Ishikawa (cell line): ENCODE measurements at regions not wholly inside any gene's neighbourhood (a gene's known extent, or its start where the extent isn't known, plus 50 kb on each side); places are given as distances from the start of the nearest gene placed in this dataset.

Experiments
- CEBPB ChIP-seq: IDR thresholded peaks from 2 replicates; pipeline ENCODE4 v1.6.1; 2012
- CREB1 ChIP-seq: IDR thresholded peaks from 2 replicates; pipeline ENCODE4 v1.6.1; 2012; ENCODE audit warnings: low read depth
- EGR1 ChIP-seq: IDR thresholded peaks from 2 replicates; pipeline ENCODE4 v1.6.1; 2012
- EP300 ChIP-seq: IDR thresholded peaks from 2 replicates; pipeline ENCODE4 v1.6.1; 2012; ENCODE audit warnings: borderline replicate concordance
- FOXM1 ChIP-seq: IDR thresholded peaks from 2 replicates; pipeline ENCODE4 v1.6.1; 2012; ENCODE audit warnings: low read depth, borderline replicate concordance
- MAX ChIP-seq: IDR thresholded peaks from 2 replicates; pipeline ENCODE4 v1.6.1; 2012
- NFIC ChIP-seq: IDR thresholded peaks from 2 replicates; pipeline ENCODE4 v1.6.1; 2012
- RAD21 ChIP-seq: IDR thresholded peaks from 2 replicates; pipeline ENCODE4 v1.6.1; 2012; ENCODE audit warnings: low read depth
- REST ChIP-seq: IDR thresholded peaks from 2 replicates; pipeline ENCODE4 v1.6.1; 2012; ENCODE audit warnings: low read depth, mild to moderate bottlenecking
- TAF1 ChIP-seq: IDR thresholded peaks from 2 replicates; pipeline ENCODE4 v1.6.1; 2012; ENCODE audit warnings: low read depth, mild to moderate bottlenecking
- TCF12 ChIP-seq: IDR thresholded peaks from 2 replicates; pipeline ENCODE4 v1.6.1; 2012; ENCODE audit warnings: low read depth
- TEAD4 ChIP-seq: IDR thresholded peaks from 2 replicates; pipeline ENCODE4 v1.6.1; 2012
- USF1 ChIP-seq: IDR thresholded peaks from 2 replicates; pipeline ENCODE4 v1.6.1; 2012
- YY1 ChIP-seq: IDR thresholded peaks from 2 replicates; pipeline ENCODE4 v1.6.1; 2012; ENCODE audit warnings: low read depth
- ZBTB7A ChIP-seq: IDR thresholded peaks from 2 replicates; pipeline ENCODE4 v1.6.1; 2012; ENCODE audit warnings: low read depth

GRCh38 chr10:58107506-58107905 lies 160.2 kb downstream of the IPMK start:
- TF ChIP-seq ZBTB7A (no peak), MAX (no peak), USF1 (no peak), TAF1 (no peak), YY1 (no peak), CREB1 (no peak), EP300 (no peak), FOXM1 (no peak), CEBPB (no peak), EGR1 (no peak), TEAD4 (no peak), TCF12 (no peak), RAD21 (no peak), REST (no peak), NFIC (no peak)

GRCh38 chr10:58106211-58107035 lies 161.3 kb downstream of the IPMK start:
- no peak for TF ChIP-seq CREB1
- TF ChIP-seq EGR1, result no peak
- no peak for TF ChIP-seq ZBTB7A
- no peak for TF ChIP-seq USF1
- TF ChIP-seq NFIC, result no peak
- TF ChIP-seq FOXM1, result no peak

GRCh38 chr10:58104351-58104751 lies 163.3 kb downstream of the IPMK start:
- no peak for TF ChIP-seq FOXM1
- no peak for TF ChIP-seq TAF1
- no peak for TF ChIP-seq USF1
- TF ChIP-seq RAD21, result no peak
- no peak for TF ChIP-seq EGR1
- TF ChIP-seq ZBTB7A, result no peak
- no peak for TF ChIP-seq CREB1
- TF ChIP-seq TEAD4, result no peak
- no peak for TF ChIP-seq MAX

- TF ChIP-seq CEBPB (no peak), FOXM1 (no peak), CREB1 (no peak), YY1 (no peak), RAD21 (no peak), TCF12 (no peak), ZBTB7A (no peak), EGR1 (no peak), TAF1 (no peak), MAX (no peak), EP300 (no peak), USF1 (no peak)
Measured at GRCh38 chr10:58102897-58103296, 164.8 kb downstream of the IPMK start.

- TF ChIP-seq EGR1 (no peak), TCF12 (no peak), CREB1 (no peak), EP300 (no peak)
Measured at GRCh38 chr10:58101682-58102081, 166.0 kb downstream of the IPMK start.

- TF ChIP-seq TAF1 (no peak), MAX (no peak), YY1 (no peak), REST (no peak), CREB1 (no peak), TCF12 (no peak), ZBTB7A (no peak), CEBPB (no peak), NFIC (no peak), EGR1 (no peak), FOXM1 (no peak), USF1 (no peak), EP300 (no peak), RAD21 (no peak), TEAD4 (no peak)
Measured at GRCh38 chr10:58094985-58095718, 172.5 kb downstream of the IPMK start.
